ENCODE measurements at regions not wholly inside any gene's neighbourhood (a gene's known extent, or its start where the extent isn't known, plus 50 kb on each side); places are given as distances from the start of the nearest gene placed in this dataset.

DNA sequence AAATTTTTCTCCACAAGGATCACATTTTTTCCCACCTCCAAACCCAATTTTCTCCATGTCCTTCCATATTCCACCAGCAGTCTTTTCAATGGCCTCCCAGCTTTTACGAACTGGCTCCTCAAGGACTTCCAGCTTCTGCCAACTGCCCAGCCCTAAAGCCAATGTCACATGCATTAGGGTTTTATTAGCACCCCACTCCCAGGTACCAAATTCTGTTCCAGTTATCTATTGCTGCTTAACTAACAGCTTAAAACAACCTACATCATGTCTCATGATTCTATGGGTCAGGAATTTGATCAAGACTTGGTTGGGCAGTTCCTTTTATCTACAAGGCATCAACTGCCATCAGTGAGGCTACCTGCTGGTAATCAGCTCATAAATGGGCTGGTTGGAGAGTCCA, 151.3 kb downstream of the SPTSSA start:
- intact Hi-C loops (cut with micrococcal nuclease), result no loop called here
- Histone ChIP-seq H3K27me3 (replicated peaks in 1 of 4; ENCODE audit: control extremely low read depth in 1 of 4, control insufficient read depth in 3 of 4, insufficient read depth in 4 of 4, low read length in 3 of 4) (peaks cover 0 to 7% (median 2%) of the 10 kb centered on the region in 4 experiments), H3K9me3 (ENCODE audit: control extremely low read depth in 1 of 3, control insufficient read depth in 2 of 3, insufficient read depth in 1 of 3, low read length in 2 of 3) (peaks cover 0 to 3% (median 0%) of the 10 kb centered on the region in 3 donors), H3K4me1 (ENCODE audit: control insufficient read depth in 2 of 2, insufficient read depth in 2 of 2, low read length in 2 of 2) (no peaks in the 10 kb centered on the region), H3K4me3 (ENCODE audit: control extremely low read depth in 1 of 5, extremely low read depth in 1 of 5, insufficient read depth in 1 of 5, low read depth in 2 of 5, low read length in 4 of 5) (no peak overlapping the region), H3K79me2 (ENCODE audit: control insufficient read depth, insufficient read depth, low read length) (no peaks in the 10 kb centered on the region), H4K20me1 (ENCODE audit: control insufficient read depth, insufficient read depth, low read length, poor library complexity, severe bottlenecking) (no peaks in the 10 kb centered on the region), H3K9ac (ENCODE audit: low read length) (no peak overlapping the region), H3K36me3 (replicated peaks in 1 of 2; ENCODE audit: control extremely low read depth in 1 of 2, control insufficient read depth in 1 of 2, extremely low read depth in 1 of 2, insufficient read depth in 2 of 2, low read length in 1 of 2) (no peaks in the 10 kb centered on the region), H3K27ac (ENCODE audit: low read length in 2 of 2) (no peak overlapping the region), H2AFZ (ENCODE audit: insufficient read depth, low read depth, low read length, poor library complexity, severe bottlenecking) (no peak overlapping the region), H3K4me2 (replicated peaks; ENCODE audit: low read depth, low read length, poor library complexity, severe bottlenecking) (no peak overlapping the region)
- H3K4me3 Mint-ChIP-seq, result no peak overlapping the region
- WGBS (ENCODE audit: insufficient coverage), result 100% methylated on average over 1 of the region's 1 CpG
- peaks cover 30% of the 10 kb centered on the region for H3K27me3 Mint-ChIP-seq
- ChIA-PET POLR2A (no interaction called here), CTCF (interaction anchor here (2.3 kb wide), 1 partner anchor 12 kb away, joined by 13 read pairs; no protein-coding TSS in a partner anchor)
- TF ChIP-seq CTCF (IDR thresholded peaks at IDR 0.05) (no peak), EZH2 (IDR thresholded peaks at IDR 0.05; ENCODE audit: borderline replicate concordance, insufficient read depth, low read depth, low read length, poor library complexity, severe bottlenecking) (no peak)
- ATAC-seq (ENCODE audit: low read depth) (no peak), DNase-seq (no peak)
- no peaks in the 10 kb centered on the region for H3K9me3 Mint-ChIP-seq (ENCODE audit: insufficient read depth)
- no peak overlapping the region for H3K27ac Mint-ChIP-seq
- H3K4me1 Mint-ChIP-seq, result no peaks in the 10 kb centered on the region

DNA sequence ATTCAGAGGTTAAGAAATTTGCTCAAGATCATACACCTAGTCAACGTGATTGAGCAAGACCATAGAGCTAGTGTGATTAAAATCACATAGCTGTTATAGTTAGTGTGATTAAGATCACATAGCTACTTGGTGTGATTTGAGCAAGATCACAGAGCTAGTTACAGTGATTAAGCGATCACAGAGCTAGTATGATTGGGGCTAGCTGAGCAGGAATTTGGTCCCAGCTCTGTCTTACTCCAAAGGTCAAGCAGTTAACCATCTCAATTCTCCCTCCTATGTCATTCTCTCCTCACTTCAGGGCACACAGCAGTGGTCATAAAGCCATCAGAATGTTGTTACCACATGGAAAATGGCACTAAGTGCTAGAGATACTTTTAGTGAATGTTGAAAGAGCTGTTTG, 158.2 kb downstream of the SPTSSA start:
- CTCF ChIA-PET, result interaction anchor here (0.7 to 1.0 kb wide), 2 partner anchors 19 to 24 kb away, joined by 3 to 6 read pairs; no protein-coding TSS in a partner anchor

More for the DNA sequence above, 158.2 kb downstream of the SPTSSA start:
- Histone ChIP-seq H3K9ac (ENCODE audit: low read length) (no peak overlapping the region), H3K4me3 (ENCODE audit: control extremely low read depth in 1 of 5, extremely low read depth in 1 of 5, insufficient read depth in 1 of 5, low read depth in 2 of 5, low read length in 4 of 5) (no peak overlapping the region), H4K20me1 (ENCODE audit: control insufficient read depth, insufficient read depth, low read length, poor library complexity, severe bottlenecking) (no peaks in the 10 kb centered on the region), H3K27ac (ENCODE audit: low read length in 2 of 2) (no peak overlapping the region), H3K4me1 (ENCODE audit: control insufficient read depth in 2 of 2, insufficient read depth in 2 of 2, low read length in 2 of 2) (no peaks in the 10 kb centered on the region), H3K79me2 (ENCODE audit: control insufficient read depth, insufficient read depth, low read length) (no peaks in the 10 kb centered on the region), H3K36me3 (replicated peaks in 1 of 2; ENCODE audit: control extremely low read depth in 1 of 2, control insufficient read depth in 1 of 2, extremely low read depth in 1 of 2, insufficient read depth in 2 of 2, low read length in 1 of 2) (no peaks in the 10 kb centered on the region), H3K27me3 (replicated peaks in 1 of 4; ENCODE audit: control extremely low read depth in 1 of 4, control insufficient read depth in 3 of 4, insufficient read depth in 4 of 4, low read length in 3 of 4) (no peaks in the 10 kb centered on the region), H2AFZ (ENCODE audit: insufficient read depth, low read depth, low read length, poor library complexity, severe bottlenecking) (no peak overlapping the region), H3K9me3 (ENCODE audit: control extremely low read depth in 1 of 3, control insufficient read depth in 2 of 3, insufficient read depth in 1 of 3, low read length in 2 of 3) (peaks cover 0 to 2% (median 0%) of the 10 kb centered on the region in 3 donors), H3K4me2 (replicated peaks; ENCODE audit: low read depth, low read length, poor library complexity, severe bottlenecking) (no peak overlapping the region)
- no peak for ATAC-seq (ENCODE audit: low read depth)
- no peaks in the 10 kb centered on the region for H3K9me3 Mint-ChIP-seq (ENCODE audit: insufficient read depth)
- H3K4me3 Mint-ChIP-seq, result no peak overlapping the region
- TF ChIP-seq EZH2 (IDR thresholded peaks at IDR 0.05; ENCODE audit: borderline replicate concordance, insufficient read depth, low read depth, low read length, poor library complexity, severe bottlenecking) (no peak), CTCF (IDR thresholded peaks at IDR 0.05) (no peak)
- intact Hi-C loops (cut with micrococcal nuclease), result no loop called here
- 100% methylated on average over 1 of the region's 2 CpGs for WGBS (ENCODE audit: insufficient coverage)
- no peak for DNase-seq
- no peaks in the 10 kb centered on the region for H3K4me1 Mint-ChIP-seq
- no peak overlapping the region for H3K27ac Mint-ChIP-seq
- POLR2A ChIA-PET, result no interaction called here
- no peaks in the 10 kb centered on the region for H3K27me3 Mint-ChIP-seq
